Endothelial cell of umbilical vein (primary cell): ENCODE measurements at regions not wholly inside any gene's neighbourhood (a gene's known extent, or its start where the extent isn't known, plus 50 kb on each side); places are given as distances from the start of the nearest gene placed in this dataset.
A peak's percentile ranks its signal among the peaks of the same experiment; 100 is the strongest.

Experiments used
- BruUV-seq: library from RNA; stranded (reverse); fragments of 400-500 nt; replicated peaks from 2 replicates; lab custom pipeline; 2021; lab: Mats Ljungman, UMichigan
- CTCF ChIA-PET: fragments of 300-600, 350-600 bp; sonication (Branson Sonifier 250); formaldehyde crosslinking; loops from one replicate; lab custom pipeline; 2021; ENCODE audit warnings: antibody characterized with exemption, inconsistent platforms; lab: Charles Lee
- POLR2A ChIA-PET: fragments of 300-600, 350-600 bp; sonication (Branson Sonifier 250); formaldehyde crosslinking; loops from one replicate; lab custom pipeline; 2021; ENCODE audit warnings: antibody characterized with exemption, inconsistent platforms; lab: Charles Lee
- DNase-seq: peaks from one replicate; pipeline ENCODE4 v3.0.0-alpha.2; 2011; ENCODE audit warnings: low read depth, low spot score
- FAIRE-seq: peaks from 2 replicates; lab custom pipeline; 2011; peaks lifted over from hg19 to GRCh38; lab: Jason Lieb, UNC
- H2AFZ ChIP-seq: 2 replicates; pipeline ENCODE4 v1.6.0; 2012; ENCODE audit warnings: low read depth, low read length, control low read depth, inconsistent platforms
- H3K27ac ChIP-seq: 2 replicates; pipeline ENCODE4 v1.5.1; 2011; ENCODE audit warnings: low read depth, mild to moderate bottlenecking, control low read depth, low read length, moderate library complexity; ENCODE audit not compliant: insufficient read depth
- H3K27me3 ChIP-seq, 2 experiments: 2 replicates each; pipeline versions ENCODE4 v1.6.0 to v1.6.1; 2011; ENCODE audit warnings: low read length in 2 of 2, mixed read lengths in 1 of 2; ENCODE audit not compliant: control insufficient read depth in 2 of 2, insufficient read depth in 2 of 2
- H3K36me3 ChIP-seq, 2 experiments: 2 replicates in 1 of 2; 3 replicates in 1 of 2; pipeline ENCODE4 v1.5.1; 2011; ENCODE audit warnings: low read length in 2 of 2, mild to moderate bottlenecking in 1 of 2, moderate library complexity in 1 of 2; ENCODE audit not compliant: control insufficient read depth in 2 of 2, insufficient read depth in 2 of 2; ENCODE audit errors: extremely low read depth in 1 of 2
- H3K4me1 ChIP-seq: 3 replicates; pipeline ENCODE4 v1.5.1; 2011; ENCODE audit warnings: mild to moderate bottlenecking, low read length; ENCODE audit not compliant: control insufficient read depth, insufficient read depth; ENCODE audit errors: extremely low read depth
- H3K4me2 ChIP-seq: 2 replicates; pipeline ENCODE4 v1.6.1; 2011; ENCODE audit warnings: low read length, control low read depth, mixed read lengths; ENCODE audit not compliant: insufficient read depth
- H3K4me3 ChIP-seq, 3 experiments: fragments of 200-600 bp in 1 of 3; sonication (generic), shearing (Covaris generic) in 1 of 3; replicated peaks in 1 of 3; 2 replicates each; pipeline ENCODE4 v1.5.1; 2011 to 2016; ENCODE audit warnings: control low read depth in 3 of 3, low read length in 3 of 3, mild to moderate bottlenecking in 2 of 3, inconsistent platforms in 1 of 3, low read depth in 1 of 3, moderate library complexity in 1 of 3; ENCODE audit not compliant: insufficient read depth in 1 of 3
- H3K79me2 ChIP-seq: 2 replicates; pipeline ENCODE4 v1.6.0; 2012; ENCODE audit warnings: low read length, inconsistent platforms; ENCODE audit not compliant: control insufficient read depth, insufficient read depth
- H3K9ac ChIP-seq: replicated peaks from 2 replicates; pipeline ENCODE3; 2011; ENCODE audit warnings: low read length, control low read depth; ENCODE audit not compliant: insufficient read depth; ENCODE audit errors: extremely low read depth
- H3K9me1 ChIP-seq: replicated peaks from 3 replicates; pipeline ENCODE4 v1.6.0; 2011; ENCODE audit warnings: mild to moderate bottlenecking, low read length; ENCODE audit not compliant: control insufficient read depth, insufficient read depth; ENCODE audit errors: extremely low read depth
- H3K9me3 ChIP-seq: replicated peaks from 2 replicates; pipeline ENCODE4 v1.5.1; 2012; ENCODE audit warnings: low read length, inconsistent platforms; ENCODE audit not compliant: control insufficient read depth, insufficient read depth
- H4K20me1 ChIP-seq: replicated peaks from 2 replicates; pipeline ENCODE3; 2011; ENCODE audit warnings: mild to moderate bottlenecking, low read length; ENCODE audit not compliant: control insufficient read depth, insufficient read depth; ENCODE audit errors: extremely low read depth
- CTCF ChIP-seq, 2 donors: IDR thresholded peaks; 1 replicate in 1 of 2; 2 replicates in 1 of 2; pipeline ENCODE4 v1.5.1; 2011; ENCODE audit warnings: low read length in 2 of 2, mild to moderate bottlenecking in 2 of 2, moderate library complexity in 2 of 2, control low read depth in 1 of 2, inconsistent platforms in 1 of 2, low read depth in 1 of 2; ENCODE audit not compliant: insufficient read depth in 1 of 2; ENCODE audit errors: extremely low read depth in 1 of 2
- EZH2 ChIP-seq: IDR thresholded peaks from 2 replicates; pipeline ENCODE4 v1.6.1; 2012; ENCODE audit warnings: borderline replicate concordance, low read depth, mild to moderate bottlenecking, moderate library complexity, low read length, inconsistent platforms; ENCODE audit not compliant: severe bottlenecking
- GATA2 ChIP-seq: IDR thresholded peaks from 2 replicates; pipeline ENCODE4 v1.7.0; 2011; ENCODE audit warnings: low read depth, mild to moderate bottlenecking, moderate library complexity, mixed read lengths, low read length; ENCODE audit not compliant: insufficient read length, insufficient read depth
- JUN ChIP-seq: IDR thresholded peaks from 2 replicates; pipeline ENCODE4 v1.6.1; 2011; ENCODE audit warnings: borderline replicate concordance, low read depth; ENCODE audit not compliant: insufficient read length, insufficient read depth
- MAX ChIP-seq: IDR thresholded peaks from 2 replicates; pipeline ENCODE4 v1.6.1; 2011; ENCODE audit not compliant: insufficient read depth, insufficient read length
- MYC ChIP-seq: IDR thresholded peaks from one replicate; pipeline ENCODE4 v1.6.1; 2011; ENCODE audit warnings: mild to moderate bottlenecking, low read depth, low read length
- POLR2A ChIP-seq: IDR thresholded peaks from 2 replicates; pipeline ENCODE4 v1.6.1; 2012; ENCODE audit warnings: low read depth, mild to moderate bottlenecking, control low read depth, low read length
- dilution Hi-C: fragments of 300-500 bp; cut with MboI; formaldehyde crosslinking; loops from one replicate; pipeline ENCODE4 v1.15.0; 2019; ENCODE audit warnings: low sequenced_read_pairs; ENCODE audit not compliant: extremely low pct_ligation_motif_present
- intact Hi-C: fragments of 100-400 bp; cut with micrococcal nuclease; formaldehyde crosslinking; loops from one replicate; pipeline ENCODE4 v1.10.0; 2022

GRCh38 chr14:21894003-21894897 is 220.6 kb upstream of the OR4E1 start:
- H3K4me2 ChIP-seq, result no peak overlapping the region
- H3K9ac ChIP-seq, result no peak overlapping the region
- ChIA-PET CTCF (interaction anchor here (0.9 to 2.2 kb wide), 12 partner anchors 10 to 206 kb away, joined by 3 to 8 read pairs (median 4); no protein-coding TSS in a partner anchor), POLR2A (no interaction called here)
- no peak for DNase-seq
- no peak overlapping the region for H3K4me3 ChIP-seq
- H3K9me1 ChIP-seq, result no peaks in the 10 kb centered on the region
- dilution Hi-C loops, result no loop called here
- intact Hi-C loops, result no loop called here
- peak; percentile 63 for FAIRE-seq
- peak; percentile 45 for TF ChIP-seq JUN
- TF ChIP-seq MYC, result no peak
- no peak for TF ChIP-seq GATA2
- TF ChIP-seq EZH2, result no peak
- TF ChIP-seq CTCF (IDR thresholded peaks at IDR 0.05; ENCODE audit: extremely low read depth in 1 of 2, insufficient read depth in 1 of 2, low read depth in 1 of 2, low read length in 2 of 2), result peak; percentile 57 to 62
- no peak for TF ChIP-seq POLR2A
- TF ChIP-seq MAX, result no peak
- BruUV-seq, result no TSS peak
- no peak overlapping the region for H3K27ac ChIP-seq
- no peaks in the 10 kb centered on the region for H3K27me3 ChIP-seq
- H3K9me3 ChIP-seq, result no peaks in the 10 kb centered on the region
- H2AFZ ChIP-seq, result peak overlapping the region; percentile 46
- H4K20me1 ChIP-seq, result no peaks in the 10 kb centered on the region
- H3K4me1 ChIP-seq, result peaks cover 14% of the 10 kb centered on the region
- H3K36me3 ChIP-seq, result no peaks in the 10 kb centered on the region
- no peaks in the 10 kb centered on the region for H3K79me2 ChIP-seq
